Caco-2 (cell line): ENCODE measurements at regions not wholly inside any gene's neighbourhood (a gene's known extent, or its start where the extent isn't known, plus 50 kb on each side); places are given as distances from the start of the nearest gene placed in this dataset.

Source experiments
- BruUV-seq: library from RNA; stranded (reverse); fragments of 400-500 nt; replicated peaks from 2 replicates; lab custom pipeline; 2021; lab: Mats Ljungman, UMichigan
- CTCF ChIA-PET: fragments of 300-600 bp; sonication (Branson Sonifier 250); formaldehyde crosslinking; loops from one replicate; lab custom pipeline; 2022; ENCODE audit warnings: antibody characterized with exemption; lab: Charles Lee
- POLR2A ChIA-PET: fragments of 300-600 bp; sonication (Branson Sonifier 250); formaldehyde crosslinking; loops from one replicate; lab custom pipeline; 2022; ENCODE audit warnings: antibody characterized with exemption; lab: Charles Lee
- DNase-seq, 2 experiments: peaks; one replicate each; pipeline versions ENCODE4 v3.0.0 to v3.0.0-alpha.2; 2020 to 2022
- H3K27me3 ChIP-seq: replicated peaks from 2 replicates; pipeline ENCODE4 v1.6.0; 2011; ENCODE audit warnings: low read length; ENCODE audit not compliant: control insufficient read depth, insufficient read depth
- H3K36me3 ChIP-seq: 2 replicates; pipeline ENCODE4 v1.5.1; 2011; ENCODE audit warnings: low read length; ENCODE audit not compliant: control insufficient read depth, insufficient read depth
- H3K4me1 ChIP-seq: fragments of 250-450 bp; sonication (Bioruptor Pico); 2 replicates; pipeline ENCODE4 v1.5.1; 2020; ENCODE audit warnings: mild to moderate bottlenecking
- H3K4me3 ChIP-seq: 2 replicates; pipeline ENCODE4 v1.5.1; 2011; ENCODE audit warnings: low read depth, mild to moderate bottlenecking, control low read depth, low read length
- H3K9me3 ChIP-seq: fragments of 250-450 bp; sonication (Bioruptor Pico); 2 replicates; pipeline ENCODE4 v1.5.1; 2020; ENCODE audit warnings: mild to moderate bottlenecking, moderate library complexity
- H3K27ac Mint-ChIP-seq: one replicate; pipeline ENCODE4 v1.8.0; 2022; ENCODE audit warnings: mixed read lengths; ENCODE audit not compliant: unreplicated experiment
- H3K27me3 Mint-ChIP-seq: one replicate; pipeline ENCODE4 v1.8.0; 2022; ENCODE audit warnings: mixed read lengths; ENCODE audit not compliant: insufficient read depth, unreplicated experiment
- H3K36me3 Mint-ChIP-seq: one replicate; pipeline ENCODE4 v1.8.0; 2022; ENCODE audit warnings: mild to moderate bottlenecking, mixed read lengths; ENCODE audit not compliant: insufficient read depth, unreplicated experiment
- H3K4me1 Mint-ChIP-seq: one replicate; pipeline ENCODE4 v1.8.0; 2022; ENCODE audit warnings: low read depth, mixed read lengths; ENCODE audit not compliant: unreplicated experiment
- H3K4me3 Mint-ChIP-seq: one replicate; pipeline ENCODE4 v1.8.0; 2022; ENCODE audit warnings: mild to moderate bottlenecking, moderate library complexity, mixed read lengths; ENCODE audit not compliant: unreplicated experiment
- H3K9me3 Mint-ChIP-seq: one replicate; pipeline ENCODE4 v1.8.0; 2022; ENCODE audit warnings: mixed read lengths; ENCODE audit not compliant: unreplicated experiment
- intact Hi-C: fragments of 100-400 bp; cut with micrococcal nuclease; formaldehyde crosslinking; loops from one replicate; pipeline ENCODE4 v1.10.0; 2022; ENCODE audit not compliant: unreplicated experiment
- TF ChIP-seq, protein P1 (sequence below), 2 experiments: fragments of 200-600 bp in 1 of 2; IDR thresholded peaks; 1 replicate in 1 of 2; 2 replicates in 1 of 2; pipeline versions ENCODE4 v1.5.1 to v1.8.0; 2011 to 2022; ENCODE audit warnings: antibody characterized with exemption in 1 of 2, control low read depth in 1 of 2, inconsistent platforms in 1 of 2, low read depth in 1 of 2, low read length in 1 of 2, mild to moderate bottlenecking in 1 of 2, moderate library complexity in 1 of 2; ENCODE audit not compliant: insufficient read depth in 1 of 2, severe bottlenecking in 1 of 2, unreplicated experiment in 1 of 2

DNA sequence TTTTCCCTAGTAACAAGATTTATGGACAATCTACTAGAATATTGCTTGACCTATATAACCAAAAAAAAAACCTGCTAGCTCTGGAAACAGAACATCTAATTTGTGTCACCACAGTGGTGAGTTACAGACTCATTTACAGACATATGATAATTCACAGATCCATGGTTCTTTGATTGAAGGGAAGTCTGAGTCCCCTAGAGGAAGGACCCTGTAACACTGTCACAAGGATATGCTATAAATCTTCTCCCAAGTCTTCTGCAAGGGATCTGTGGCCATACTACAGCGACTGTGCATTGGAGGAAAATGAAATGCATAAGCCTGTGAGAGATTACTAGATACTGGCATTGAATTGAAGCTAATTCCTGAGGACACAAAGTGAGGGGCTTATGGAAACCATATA, 630.6 kb upstream of the SGCD start:
- Histone ChIP-seq H3K4me3 (no peak overlapping the region), H3K4me1 (no peaks in the 10 kb centered on the region), H3K9me3 (no peaks in the 10 kb centered on the region), H3K36me3 (no peaks in the 10 kb centered on the region), H3K27me3 (no peaks in the 10 kb centered on the region)
- POLR2A ChIA-PET, result no interaction called here
- H3K36me3 Mint-ChIP-seq, result no peaks in the 10 kb centered on the region
- TF ChIP-seq, protein P1, sequence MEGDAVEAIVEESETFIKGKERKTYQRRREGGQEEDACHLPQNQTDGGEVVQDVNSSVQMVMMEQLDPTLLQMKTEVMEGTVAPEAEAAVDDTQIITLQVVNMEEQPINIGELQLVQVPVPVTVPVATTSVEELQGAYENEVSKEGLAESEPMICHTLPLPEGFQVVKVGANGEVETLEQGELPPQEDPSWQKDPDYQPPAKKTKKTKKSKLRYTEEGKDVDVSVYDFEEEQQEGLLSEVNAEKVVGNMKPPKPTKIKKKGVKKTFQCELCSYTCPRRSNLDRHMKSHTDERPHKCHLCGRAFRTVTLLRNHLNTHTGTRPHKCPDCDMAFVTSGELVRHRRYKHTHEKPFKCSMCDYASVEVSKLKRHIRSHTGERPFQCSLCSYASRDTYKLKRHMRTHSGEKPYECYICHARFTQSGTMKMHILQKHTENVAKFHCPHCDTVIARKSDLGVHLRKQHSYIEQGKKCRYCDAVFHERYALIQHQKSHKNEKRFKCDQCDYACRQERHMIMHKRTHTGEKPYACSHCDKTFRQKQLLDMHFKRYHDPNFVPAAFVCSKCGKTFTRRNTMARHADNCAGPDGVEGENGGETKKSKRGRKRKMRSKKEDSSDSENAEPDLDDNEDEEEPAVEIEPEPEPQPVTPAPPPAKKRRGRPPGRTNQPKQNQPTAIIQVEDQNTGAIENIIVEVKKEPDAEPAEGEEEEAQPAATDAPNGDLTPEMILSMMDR (IDR thresholded peaks at IDR 0.05; ENCODE audit: insufficient read depth in 1 of 2, low read depth in 1 of 2, low read length in 1 of 2, severe bottlenecking in 1 of 2, unreplicated experiment in 1 of 2), result no peak
- no peak overlapping the region for H3K27ac Mint-ChIP-seq
- H3K9me3 Mint-ChIP-seq, result no peaks in the 10 kb centered on the region
- no peaks in the 10 kb centered on the region for H3K27me3 Mint-ChIP-seq
- no peak for DNase-seq
- intact Hi-C loops, result no loop called here
- no peak overlapping the region for H3K4me3 Mint-ChIP-seq
- CTCF ChIA-PET, result no interaction called here
- no TSS peak for BruUV-seq
- no peaks in the 10 kb centered on the region for H3K4me1 Mint-ChIP-seq

DNA sequence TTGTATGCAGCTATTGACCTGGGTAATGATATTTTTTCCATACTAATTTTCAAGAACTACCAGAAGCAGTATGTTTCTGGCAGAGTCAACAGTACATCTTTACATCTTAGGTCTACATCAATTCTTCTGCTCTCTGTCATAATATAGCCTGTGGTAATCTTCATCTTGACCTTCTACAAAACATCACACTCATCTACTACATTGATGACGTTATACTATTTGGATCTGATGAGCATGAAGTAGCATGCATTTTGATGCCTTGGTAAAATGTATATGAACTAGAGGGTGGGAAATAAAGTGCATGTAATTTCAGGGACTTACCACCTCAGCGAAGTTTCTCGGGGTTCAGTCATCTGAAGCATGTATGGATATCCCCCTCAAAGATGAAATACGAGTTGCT, 629.7 kb upstream of the SGCD start:
- H3K9me3 ChIP-seq, result no peaks in the 10 kb centered on the region

DNA sequence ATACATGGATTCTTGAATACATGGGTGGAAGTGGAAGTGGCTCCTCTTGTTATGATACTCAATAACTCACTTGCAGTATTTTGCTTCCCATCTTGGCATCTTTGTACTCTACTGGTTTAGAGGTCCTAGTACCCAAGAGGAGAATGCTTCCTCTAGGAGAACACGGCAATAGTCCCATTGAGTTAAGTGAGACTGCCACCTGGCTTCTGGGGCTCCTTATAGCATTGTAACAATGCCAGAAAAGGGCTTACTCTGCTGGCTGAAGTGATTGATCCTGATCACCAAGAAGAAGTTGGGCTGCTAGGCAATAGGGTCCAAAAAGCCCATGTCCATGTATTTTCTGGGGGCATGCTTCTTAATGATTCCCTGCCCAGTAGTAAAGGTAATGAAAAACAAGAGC, 627.6 kb upstream of the SGCD start:
- Mint-ChIP-seq H3K27me3 (no peaks in the 10 kb centered on the region), H3K4me3 (no peak overlapping the region), H3K4me1 (no peaks in the 10 kb centered on the region), H3K9me3 (no peaks in the 10 kb centered on the region), H3K36me3 (no peaks in the 10 kb centered on the region), H3K27ac (no peak overlapping the region)
- intact Hi-C loops, result loop anchor here (1.0 to 2.0 kb wide), 2 partner anchors 82 to 561 kb away; no protein-coding TSS in a partner anchor
- POLR2A ChIA-PET, result no interaction called here
- DNase-seq, result no peak
- no peak overlapping the region for H3K4me3 ChIP-seq
- H3K27me3 ChIP-seq, result no peaks in the 10 kb centered on the region
- TF ChIP-seq, protein P1 (IDR thresholded peaks at IDR 0.05; ENCODE audit: insufficient read depth in 1 of 2, low read depth in 1 of 2, low read length in 1 of 2, severe bottlenecking in 1 of 2, unreplicated experiment in 1 of 2), result no peak
- H3K9me3 ChIP-seq, result no peaks in the 10 kb centered on the region
- CTCF ChIA-PET, result no interaction called here
- no peaks in the 10 kb centered on the region for H3K36me3 ChIP-seq
- no peaks in the 10 kb centered on the region for H3K4me1 ChIP-seq
- BruUV-seq, result no TSS peak

More for the DNA sequence above, 629.7 kb upstream of the SGCD start:
- no peak overlapping the region for H3K4me3 Mint-ChIP-seq
- no peaks in the 10 kb centered on the region for H3K9me3 Mint-ChIP-seq
- BruUV-seq, result no TSS peak
- intact Hi-C loops, result no loop called here
- TF ChIP-seq, protein P1 (IDR thresholded peaks at IDR 0.05; ENCODE audit: insufficient read depth in 1 of 2, low read depth in 1 of 2, low read length in 1 of 2, severe bottlenecking in 1 of 2, unreplicated experiment in 1 of 2), result no peak
- H3K27me3 Mint-ChIP-seq, result no peaks in the 10 kb centered on the region
- no peak for DNase-seq
- ChIA-PET POLR2A (no interaction called here), CTCF (no interaction called here)
- Histone ChIP-seq H3K4me3 (no peak overlapping the region), H3K27me3 (no peaks in the 10 kb centered on the region), H3K4me1 (no peaks in the 10 kb centered on the region), H3K36me3 (no peaks in the 10 kb centered on the region)
- no peaks in the 10 kb centered on the region for H3K4me1 Mint-ChIP-seq
- no peaks in the 10 kb centered on the region for H3K36me3 Mint-ChIP-seq
- no peak overlapping the region for H3K27ac Mint-ChIP-seq
